C4-2B (cell line): ENCODE measurements at regions not wholly inside any gene's neighbourhood (a gene's known extent, or its start where the extent isn't known, plus 50 kb on each side); places are given as distances from the start of the nearest gene placed in this dataset.
"Not testable (repeated sequence)": the region's sequence is repeated elsewhere in the genome, so short reads cannot be mapped to it uniquely, and the experiment has no call there.

Source experiments
- H3K27ac ChIP-seq: fragments of 450-650 bp; 2 replicates; pipeline ENCODE4 v1.5.1; 2017
- CTCF ChIP-seq: fragments of 450-650 bp; conservative IDR thresholded peaks from 2 replicates; pipeline ENCODE4 v1.5.1; 2017; ENCODE audit warnings: mild to moderate bottlenecking
- ZFX ChIP-seq: fragments of 450-650 bp; IDR thresholded peaks from 2 replicates; pipeline ENCODE4 v1.6.1; 2017

GRCh38 chr10:78442836-78443550 lies 409.3 kb downstream of the RPS24 start:
- no peak for TF ChIP-seq ZFX
- TF ChIP-seq CTCF = no peak
- no peak overlapping the region for H3K27ac ChIP-seq

GRCh38 chr10:78443900-78444571 lies 410.4 kb downstream of the RPS24 start:
- no peak for TF ChIP-seq ZFX
- no peak overlapping the region for H3K27ac ChIP-seq

DNA sequence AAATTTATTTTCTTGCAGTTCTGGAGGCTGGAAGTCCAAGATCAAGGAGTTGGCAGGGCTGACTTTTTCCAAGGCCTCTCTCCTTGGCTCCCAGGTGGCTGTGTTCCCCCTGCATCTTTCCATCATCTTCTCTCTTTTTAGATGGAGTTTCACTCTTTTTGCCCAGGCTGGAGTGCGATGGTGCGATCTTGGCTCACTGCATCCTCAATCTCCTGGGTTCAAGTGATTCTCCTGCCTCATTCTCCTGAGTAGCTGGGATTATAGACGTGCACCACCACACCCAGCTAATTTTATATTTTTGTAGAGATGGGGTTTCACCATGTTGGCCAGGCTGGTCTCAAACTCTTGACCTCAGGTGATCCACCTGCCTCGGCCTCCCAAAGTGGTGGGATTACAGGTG lies 411.1 kb downstream of the RPS24 start:
- H3K27ac ChIP-seq = not testable (repeated sequence)

- no peak overlapping the region for H3K27ac ChIP-seq
- TF ChIP-seq ZFX = no peak
- TF ChIP-seq CTCF = no peak
Measured at GRCh38 chr10:78445308-78445707, 411.6 kb downstream of the RPS24 start.

- H3K27ac ChIP-seq = no peak overlapping the region
- TF ChIP-seq CTCF (no peak), ZFX (no peak)
Measured at GRCh38 chr10:78448470-78448869, 414.8 kb downstream of the RPS24 start.

DNA sequence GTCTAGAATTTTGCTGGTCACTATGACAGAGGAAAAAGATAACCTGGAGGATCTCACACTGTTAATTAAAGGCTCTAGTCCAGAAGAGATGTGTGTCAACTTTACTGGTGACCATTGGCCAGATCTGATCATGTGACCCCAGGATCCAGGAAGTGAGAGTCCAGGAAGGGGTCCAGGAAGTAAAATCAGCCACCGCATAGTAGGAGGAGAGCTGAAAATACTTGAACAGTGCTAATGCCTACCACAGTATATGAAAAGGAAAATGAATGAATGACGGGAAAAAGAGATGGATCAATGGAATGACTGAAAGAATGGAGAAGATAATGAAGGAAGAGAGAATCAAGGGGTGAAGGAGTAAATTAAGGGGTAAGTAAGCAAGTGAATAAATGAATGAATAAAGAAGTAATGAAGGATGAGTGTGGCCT lies 415.3 kb downstream of the RPS24 start:
- no peak overlapping the region for H3K27ac ChIP-seq
- TF ChIP-seq CTCF (no peak), ZFX (no peak)

DNA sequence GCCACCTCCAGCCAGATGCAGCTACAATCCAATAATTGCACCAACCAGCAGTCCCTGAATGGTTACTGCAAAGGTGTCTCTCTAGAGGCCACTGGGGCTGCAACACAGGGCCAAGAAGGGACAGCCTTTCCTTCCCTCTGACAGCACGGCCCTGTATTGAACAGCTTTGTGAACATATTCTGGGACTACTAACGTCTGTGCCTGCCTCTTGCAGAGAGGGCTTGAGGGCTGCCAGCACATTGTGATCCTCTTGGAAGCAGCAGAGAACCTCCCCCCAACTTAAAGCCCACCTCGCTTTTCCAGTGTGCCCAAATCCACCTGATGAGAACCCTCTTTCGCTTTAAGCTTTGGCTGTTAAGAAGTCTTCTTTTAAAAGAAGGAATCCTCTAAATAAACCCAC lies 415.9 kb downstream of the RPS24 start:
- TF ChIP-seq ZFX (no peak), CTCF (no peak)
- no peak overlapping the region for H3K27ac ChIP-seq

DNA sequence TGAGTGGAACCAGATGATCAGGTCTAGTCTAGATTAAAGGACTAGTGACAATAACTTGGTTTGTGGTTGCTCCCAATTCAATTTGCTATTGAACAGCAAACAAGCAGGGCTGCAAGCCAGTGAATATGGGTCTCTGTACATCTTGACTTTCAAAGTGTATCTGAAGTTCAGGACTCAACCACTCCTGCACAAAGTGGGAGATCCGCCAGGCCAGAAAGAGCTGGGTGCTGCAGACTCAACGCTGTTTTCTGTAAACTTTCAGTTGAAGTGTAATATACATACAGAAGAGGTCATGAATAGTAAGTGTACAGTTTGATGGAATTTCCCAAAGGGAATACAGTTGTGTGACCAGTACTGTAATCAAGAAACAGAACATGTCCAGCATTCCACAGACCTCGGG lies 416.6 kb downstream of the RPS24 start:
- TF ChIP-seq CTCF = no peak

More for the DNA sequence above, 416.6 kb downstream of the RPS24 start:
- no peak overlapping the region for H3K27ac ChIP-seq
